HFF-Myc (cell line): ENCODE measurements at regions not wholly inside any gene's neighbourhood (a gene's known extent, or its start where the extent isn't known, plus 50 kb on each side); places are given as distances from the start of the nearest gene placed in this dataset.

Experiments
- DNase-seq: peaks from one replicate; pipeline ENCODE4 v3.0.0-alpha.2; 2011; ENCODE audit warnings: low read depth; ENCODE audit errors: extremely low read depth
- H3K4me3 ChIP-seq: replicated peaks from 2 replicates; pipeline ENCODE4 v1.5.1; 2011; ENCODE audit warnings: low read depth, mild to moderate bottlenecking, control low read depth, low read length
- TF ChIP-seq, protein P1 (sequence below): IDR thresholded peaks from 2 replicates; pipeline ENCODE4 v1.5.1; 2012; ENCODE audit warnings: mild to moderate bottlenecking, low read depth, low read length, control low read depth; ENCODE audit errors: missing control alignments

DNA sequence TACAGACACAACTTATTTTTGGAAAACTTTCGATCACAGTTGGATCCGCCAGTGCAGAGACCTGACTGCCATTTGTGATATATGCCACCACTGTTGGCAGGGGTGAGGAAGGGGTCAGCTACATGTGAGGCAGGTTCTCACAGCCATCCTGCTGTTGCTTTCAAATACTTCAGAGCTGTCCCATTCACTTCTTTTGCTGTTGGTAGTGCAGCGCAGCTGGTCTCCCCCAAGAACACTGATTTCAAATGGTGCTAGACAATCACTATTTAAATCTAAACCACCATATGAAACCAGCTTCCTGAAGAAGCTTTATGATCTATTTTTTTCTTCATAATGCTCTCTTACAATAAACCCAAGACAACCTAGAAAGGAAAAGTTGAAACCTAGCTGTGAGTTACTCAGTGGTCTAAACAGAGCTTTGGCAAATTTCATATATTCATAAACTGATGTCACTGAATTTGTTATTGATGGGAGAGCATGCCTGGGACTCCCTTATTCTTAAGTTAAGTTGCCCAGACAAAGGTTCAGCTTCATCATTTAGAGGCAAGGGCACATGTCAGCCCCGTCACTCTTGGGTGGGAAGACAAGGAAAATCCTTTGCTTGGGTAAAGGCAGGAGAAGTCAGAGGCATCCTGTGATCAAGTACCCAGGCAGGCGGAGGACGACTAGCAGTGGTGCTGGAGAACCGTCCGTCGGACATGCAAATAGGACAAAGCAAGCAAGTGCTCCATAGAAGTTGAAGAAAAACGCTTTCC, 143.4 kb upstream of the KLF14 start:
- DNase-seq = no peak
- TF ChIP-seq, protein P1, sequence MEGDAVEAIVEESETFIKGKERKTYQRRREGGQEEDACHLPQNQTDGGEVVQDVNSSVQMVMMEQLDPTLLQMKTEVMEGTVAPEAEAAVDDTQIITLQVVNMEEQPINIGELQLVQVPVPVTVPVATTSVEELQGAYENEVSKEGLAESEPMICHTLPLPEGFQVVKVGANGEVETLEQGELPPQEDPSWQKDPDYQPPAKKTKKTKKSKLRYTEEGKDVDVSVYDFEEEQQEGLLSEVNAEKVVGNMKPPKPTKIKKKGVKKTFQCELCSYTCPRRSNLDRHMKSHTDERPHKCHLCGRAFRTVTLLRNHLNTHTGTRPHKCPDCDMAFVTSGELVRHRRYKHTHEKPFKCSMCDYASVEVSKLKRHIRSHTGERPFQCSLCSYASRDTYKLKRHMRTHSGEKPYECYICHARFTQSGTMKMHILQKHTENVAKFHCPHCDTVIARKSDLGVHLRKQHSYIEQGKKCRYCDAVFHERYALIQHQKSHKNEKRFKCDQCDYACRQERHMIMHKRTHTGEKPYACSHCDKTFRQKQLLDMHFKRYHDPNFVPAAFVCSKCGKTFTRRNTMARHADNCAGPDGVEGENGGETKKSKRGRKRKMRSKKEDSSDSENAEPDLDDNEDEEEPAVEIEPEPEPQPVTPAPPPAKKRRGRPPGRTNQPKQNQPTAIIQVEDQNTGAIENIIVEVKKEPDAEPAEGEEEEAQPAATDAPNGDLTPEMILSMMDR = no peak
- no peak overlapping the region for H3K4me3 ChIP-seq

DNA sequence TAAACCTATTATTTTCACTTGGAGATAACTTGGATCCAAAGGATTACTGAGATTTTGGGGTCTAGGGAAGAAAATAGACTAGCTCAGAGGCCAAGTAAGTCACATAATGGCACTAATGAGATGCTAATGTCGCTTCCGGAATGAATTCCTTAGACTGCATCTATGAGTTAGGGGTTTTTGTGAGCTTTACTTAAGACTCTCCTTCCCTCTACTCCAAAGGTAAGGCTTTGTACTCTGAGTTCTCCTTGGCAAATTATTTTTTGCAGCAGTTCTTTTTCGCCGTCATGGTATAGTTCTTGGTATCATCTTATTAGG, 143.9 kb upstream of the KLF14 start:
- DNase-seq = no peak
- H3K4me3 ChIP-seq = no peak overlapping the region
- TF ChIP-seq, protein P1 = no peak

DNA sequence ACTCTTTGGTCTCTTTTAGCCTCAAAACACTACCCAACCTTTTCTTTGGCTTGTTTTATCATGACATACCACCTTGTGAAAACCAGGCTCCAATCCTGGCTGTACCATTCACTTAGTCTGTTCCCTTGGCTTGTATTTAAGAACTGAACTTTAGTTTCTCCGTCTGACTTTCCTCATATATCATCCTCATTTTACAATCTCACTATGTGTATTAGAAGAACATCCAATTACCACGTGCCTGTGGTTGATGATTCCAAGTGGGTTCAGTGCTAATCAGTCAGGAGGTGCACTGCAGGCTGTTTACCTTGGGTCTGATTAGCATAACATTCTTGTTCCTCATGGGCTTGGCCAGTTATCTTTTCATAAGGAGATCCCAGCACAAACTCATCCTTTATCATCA, 144.8 kb upstream of the KLF14 start:
- TF ChIP-seq, protein P1 = no peak
- no peak for DNase-seq
- no peak overlapping the region for H3K4me3 ChIP-seq

DNA sequence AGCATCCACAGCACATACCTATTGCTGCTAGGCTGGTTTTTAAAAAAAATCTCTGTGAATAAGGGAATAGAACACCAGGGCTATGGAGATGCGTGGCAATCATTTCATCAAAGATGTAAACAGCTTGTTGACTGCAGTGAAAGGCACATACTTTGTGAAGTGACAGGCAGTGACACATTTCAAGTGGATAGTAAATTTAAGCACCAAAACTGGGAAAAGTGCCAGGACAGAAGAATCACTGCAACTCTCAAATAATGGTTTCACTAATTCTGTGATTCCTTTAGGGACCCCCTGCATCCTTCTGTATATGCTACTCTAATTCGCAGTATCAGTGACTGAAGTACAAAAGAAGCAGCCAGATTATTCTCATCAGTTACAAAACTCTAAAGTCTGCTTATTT, 145.2 kb upstream of the KLF14 start:
- TF ChIP-seq, protein P1 = no peak
- no peak for DNase-seq
- no peak overlapping the region for H3K4me3 ChIP-seq

DNA sequence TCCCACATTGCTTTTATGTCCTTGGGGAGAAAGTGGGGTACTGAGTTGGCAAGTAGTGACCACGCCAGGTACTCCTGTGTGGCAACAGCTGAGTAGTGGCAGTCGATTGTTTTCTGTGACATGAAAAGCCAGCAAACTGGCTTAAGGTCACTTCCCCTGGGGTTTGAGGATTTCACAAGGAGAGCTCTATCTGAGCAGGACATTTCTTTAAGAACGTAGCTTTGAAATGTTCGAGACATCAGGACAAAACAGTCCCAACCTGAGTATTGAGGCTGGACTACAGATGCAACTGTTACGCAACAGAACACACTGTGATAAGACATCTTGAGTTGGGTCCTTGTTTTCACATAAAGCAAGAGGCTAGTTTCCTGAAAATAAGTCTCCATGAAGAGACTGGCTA, 146.7 kb upstream of the KLF14 start:
- no peak for DNase-seq
- no peak overlapping the region for H3K4me3 ChIP-seq
- TF ChIP-seq, protein P1 = no peak

DNA sequence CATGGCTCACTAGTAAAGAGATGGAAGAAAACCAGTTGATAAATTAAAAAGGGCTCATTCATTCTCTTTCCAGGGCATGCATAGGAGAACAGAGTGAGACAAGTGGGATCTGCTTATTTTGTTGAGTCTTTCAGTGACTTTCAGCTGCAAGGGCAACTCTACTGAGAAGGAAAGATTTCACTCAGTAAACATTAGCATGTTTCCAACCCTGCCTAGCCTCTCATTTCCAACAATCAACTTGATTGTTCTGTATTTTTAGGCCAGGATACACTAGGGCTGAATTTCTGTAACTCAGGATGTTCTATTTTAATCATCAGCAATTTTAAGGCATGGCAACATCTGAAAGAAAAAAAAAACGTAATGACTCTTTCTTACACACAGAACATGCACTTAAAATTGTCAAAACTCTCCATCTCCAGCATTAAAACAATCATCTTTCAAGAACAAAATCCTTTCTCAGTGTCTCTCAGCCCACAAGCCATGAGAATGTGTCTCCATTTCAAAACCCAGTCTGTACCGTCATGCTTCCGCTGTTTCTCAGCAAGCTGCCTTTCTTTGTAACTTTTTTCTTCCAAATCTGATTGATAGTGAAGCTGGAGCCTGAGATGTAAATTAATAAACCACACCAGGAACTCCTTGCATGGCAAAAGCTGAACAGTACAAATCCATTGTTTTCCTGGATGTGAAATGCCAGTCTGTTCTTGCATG, 147.2 kb upstream of the KLF14 start:
- no peak for DNase-seq
- TF ChIP-seq, protein P1 = no peak
- no peak overlapping the region for H3K4me3 ChIP-seq
